A172 (cell line): ENCODE measurements at regions not wholly inside any gene's neighbourhood (a gene's known extent, or its start where the extent isn't known, plus 50 kb on each side); places are given as distances from the start of the nearest gene placed in this dataset.
"Not testable (repeated sequence)": the region's sequence is repeated elsewhere in the genome, so short reads cannot be mapped to it uniquely, and the experiment has no call there.

ENCODE experiments used
- DNase-seq: peaks from one replicate; pipeline ENCODE4 v3.0.0-alpha.2; 2015; ENCODE audit warnings: low spot score

DNA sequence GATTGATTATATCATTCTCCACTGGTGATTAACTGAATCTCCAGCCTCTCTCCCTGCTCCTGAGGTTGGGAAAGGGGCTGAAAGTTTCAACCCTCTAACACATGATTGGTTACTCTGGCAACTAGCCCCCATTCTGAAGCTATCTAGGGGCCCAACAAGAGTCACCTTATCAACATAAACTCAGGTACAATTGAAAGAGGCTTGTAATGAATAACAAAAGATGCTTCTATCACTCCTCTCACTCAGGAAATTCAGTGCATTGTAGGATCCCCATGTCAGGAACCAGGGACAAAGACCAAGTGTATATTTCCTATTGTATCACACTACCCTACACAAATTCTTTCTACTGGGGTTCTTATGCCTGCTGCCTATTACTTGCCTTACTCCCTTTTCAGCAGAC lies 123.9 kb upstream of the SLC13A1 start:
- no peak for DNase-seq

DNA sequence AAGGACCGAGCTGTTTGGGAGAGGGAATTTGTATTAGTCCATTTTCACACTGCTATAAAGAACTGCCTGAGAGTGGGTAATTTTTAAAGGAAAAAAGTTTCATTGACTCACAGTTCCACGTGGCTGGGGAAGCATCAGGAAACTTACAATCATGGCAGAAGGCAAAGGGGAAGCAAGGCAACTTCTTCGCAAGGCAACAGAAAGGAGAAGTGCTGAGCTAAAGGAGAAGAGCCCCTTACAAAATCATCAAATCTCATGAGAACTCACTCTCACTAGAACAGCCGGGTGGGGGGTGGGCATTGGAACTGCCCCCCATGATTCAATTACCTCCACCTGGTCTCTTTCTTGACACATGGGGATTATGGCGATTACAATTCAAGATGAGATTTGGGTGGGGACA lies 121.8 kb upstream of the SLC13A1 start:
- not testable (repeated sequence) for DNase-seq

DNA sequence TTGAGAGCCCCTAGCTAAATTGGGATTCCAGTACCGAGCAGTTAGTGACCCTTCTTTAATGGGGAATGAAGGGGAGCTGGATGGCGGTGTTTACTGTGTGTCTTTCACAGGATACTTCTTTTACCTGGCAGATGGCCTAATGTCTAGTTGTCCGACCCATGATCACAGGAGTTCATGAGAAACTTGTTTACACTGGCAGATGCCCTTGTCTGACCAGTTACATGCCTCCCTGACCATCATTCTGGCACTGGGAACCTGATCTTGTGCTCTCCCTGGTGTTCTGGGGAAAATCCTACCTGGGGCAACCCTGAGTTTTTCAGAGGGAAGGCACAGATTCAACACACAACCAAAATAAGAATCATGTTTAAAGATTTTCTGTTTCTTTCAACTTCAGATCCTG lies 120.1 kb upstream of the SLC13A1 start:
- no peak for DNase-seq

DNA sequence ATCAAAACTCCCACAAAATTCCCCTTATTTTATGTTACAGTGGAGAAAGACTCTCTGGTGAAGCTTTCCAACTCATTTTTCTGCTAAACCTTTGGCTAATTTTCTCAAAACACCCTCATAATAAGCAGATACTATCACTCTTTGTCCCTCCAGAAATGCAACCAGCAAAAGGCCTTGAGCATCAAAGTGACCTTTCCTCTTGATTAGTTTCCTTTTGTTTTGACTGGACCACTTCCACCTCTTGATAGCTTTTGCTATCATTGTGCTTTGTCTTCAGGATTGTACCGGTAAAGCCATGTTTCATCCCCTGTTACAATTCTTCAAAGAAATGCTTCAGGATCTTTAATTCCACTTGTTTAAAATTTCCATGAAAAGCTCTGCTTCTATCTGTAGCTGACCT lies 115.1 kb upstream of the SLC13A1 start:
- DNase-seq, result no peak

DNA sequence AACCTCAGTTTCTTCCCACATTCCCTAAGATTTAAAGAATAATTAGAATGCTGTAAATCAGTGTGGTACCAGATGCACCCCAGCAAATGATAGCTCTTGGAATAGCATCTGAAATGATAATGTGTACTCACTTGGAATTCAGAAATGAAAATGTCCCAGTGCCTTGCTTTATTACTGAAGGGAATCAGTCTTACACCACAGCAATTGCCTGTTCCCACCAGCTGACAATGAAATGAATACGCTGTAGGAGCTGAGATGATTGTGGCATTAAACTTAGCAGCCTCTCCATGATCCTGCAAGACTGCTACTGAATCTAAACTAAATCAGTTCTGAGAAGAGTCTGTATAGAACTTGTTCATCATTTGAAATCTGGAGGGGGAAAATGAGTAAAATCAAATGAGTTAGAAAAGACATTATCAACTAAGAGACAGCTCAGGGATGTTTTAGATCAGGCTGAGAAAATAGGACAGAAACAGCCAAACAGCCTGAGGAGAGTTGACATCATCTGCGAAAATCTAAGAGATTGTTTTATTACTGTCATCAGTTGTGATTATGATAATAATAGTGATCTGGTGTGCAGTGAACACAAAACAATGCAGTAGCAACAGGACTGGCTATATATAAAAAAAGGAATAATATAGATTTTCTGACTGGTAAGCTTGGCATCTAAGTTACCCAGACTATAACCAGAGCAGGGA lies 108.6 kb upstream of the SLC13A1 start:
- DNase-seq, result no peak

DNA sequence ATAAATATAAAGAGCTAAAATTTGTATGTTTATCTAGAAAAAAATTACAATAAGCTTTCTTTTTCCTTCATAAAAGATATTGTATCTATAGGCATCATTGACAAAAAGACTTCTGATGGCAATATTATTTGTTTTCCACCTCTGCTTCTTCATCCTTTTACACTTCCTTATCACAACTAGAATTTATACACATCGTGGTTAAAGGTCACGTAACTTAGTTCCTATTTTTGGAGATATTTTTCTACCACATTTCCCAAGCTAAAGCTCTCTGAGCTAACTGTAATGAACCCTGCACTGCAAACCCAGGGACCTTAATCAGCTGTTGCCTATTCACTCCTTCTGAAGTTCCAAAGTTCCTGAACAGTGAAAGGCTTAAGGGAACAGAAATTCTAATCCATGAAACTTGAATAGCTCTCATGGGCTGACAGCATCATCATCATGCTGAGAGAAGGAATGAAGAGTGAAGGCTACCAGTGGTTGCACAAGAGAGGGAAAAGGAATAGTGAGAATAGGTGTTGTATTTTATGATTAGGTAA lies 106.1 kb upstream of the SLC13A1 start:
- DNase-seq, result no peak

DNA sequence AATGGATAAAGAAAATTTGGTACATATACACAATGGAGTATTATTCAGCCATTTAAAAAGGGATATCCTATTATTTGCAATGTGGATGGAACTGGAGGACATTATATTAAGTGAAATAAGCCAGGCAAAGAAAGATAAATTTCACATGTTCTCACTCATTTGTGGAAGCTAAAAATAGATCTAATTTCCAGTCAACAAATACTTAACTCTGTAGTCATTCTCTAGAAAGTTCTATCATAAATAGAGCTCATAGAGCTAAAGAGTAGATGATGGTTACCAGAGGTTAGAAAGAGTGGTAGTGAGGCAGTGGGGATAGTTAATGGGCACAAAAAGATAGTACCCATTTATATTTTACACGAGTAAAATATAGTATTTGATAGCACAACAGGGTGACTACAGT lies 104.2 kb upstream of the SLC13A1 start:
- no peak for DNase-seq

DNA sequence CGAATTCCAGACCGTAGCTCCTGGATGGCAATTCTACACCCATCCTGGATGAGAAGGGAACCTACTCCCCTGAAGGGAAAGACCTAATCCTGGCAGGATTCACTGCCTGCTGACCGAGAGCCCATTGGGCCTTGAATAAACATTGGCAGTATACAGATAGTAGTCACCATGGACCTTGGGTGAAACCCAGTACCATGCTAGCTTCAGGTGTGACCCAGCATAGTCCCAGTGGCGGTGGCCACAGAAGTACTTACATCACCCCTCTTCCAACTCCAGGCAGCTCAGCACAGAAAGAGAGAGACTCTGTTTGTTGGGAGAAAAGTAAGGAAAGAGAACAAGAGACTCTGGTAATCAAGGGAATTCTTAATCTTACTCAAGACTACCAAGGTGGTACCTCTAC lies 97.2 kb upstream of the SLC13A1 start:
- no peak for DNase-seq

DNA sequence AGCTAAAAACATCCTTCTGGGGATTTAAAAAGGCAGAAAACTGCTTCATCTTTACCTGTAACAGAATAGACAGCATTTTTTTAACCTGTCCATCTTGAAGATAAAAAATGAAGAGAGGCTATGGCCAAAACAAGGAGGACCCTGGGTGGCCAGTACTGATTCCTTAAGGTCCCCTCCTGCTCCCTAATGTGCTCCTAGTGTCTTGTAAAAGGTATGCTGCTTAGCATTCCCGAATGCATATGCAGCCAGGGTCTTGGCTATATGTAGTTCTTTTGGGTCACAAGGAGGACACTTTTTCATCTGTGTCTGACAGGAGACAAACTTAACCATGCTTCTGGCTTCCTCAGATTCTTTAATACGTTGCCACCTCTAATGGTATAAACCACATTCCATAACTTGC lies 93.9 kb upstream of the SLC13A1 start:
- DNase-seq, result no peak

DNA sequence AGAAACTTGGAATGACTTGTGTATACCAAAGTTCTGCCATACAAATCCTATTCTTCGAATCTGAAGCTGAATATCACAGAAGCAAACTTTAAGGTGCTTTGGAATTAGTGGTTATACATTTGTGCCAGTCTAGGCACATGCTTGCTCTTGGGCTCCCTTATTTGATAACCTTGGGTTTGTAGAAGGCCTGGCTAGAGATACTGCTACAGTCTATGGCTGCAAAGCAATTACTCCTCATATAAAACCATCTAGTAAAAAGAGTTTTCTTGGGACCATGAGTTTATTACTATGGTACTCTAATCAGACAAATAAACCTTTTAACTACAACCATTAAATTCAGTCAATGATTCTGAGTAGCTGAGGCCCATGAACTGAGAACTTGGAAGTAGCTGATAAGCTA lies 92.5 kb upstream of the SLC13A1 start:
- DNase-seq, result no peak

DNA sequence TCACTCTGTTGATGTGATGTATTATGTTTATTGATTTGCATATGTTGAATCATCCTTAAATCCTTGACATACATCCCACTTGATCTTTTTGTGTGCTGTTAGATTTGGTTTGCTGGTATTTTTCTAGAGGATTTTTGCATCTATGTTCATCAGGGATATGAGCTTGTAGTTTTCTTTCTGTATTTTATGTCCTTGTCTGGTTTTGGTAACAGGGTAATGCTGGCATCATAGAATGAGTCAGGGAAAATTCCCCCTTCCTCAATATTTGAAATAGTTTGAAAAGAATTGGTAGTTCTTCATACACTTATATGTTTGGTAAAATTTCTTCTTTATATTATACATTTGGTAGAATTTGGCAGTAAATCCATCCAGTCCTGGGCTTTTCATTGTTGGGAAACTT lies 89.4 kb upstream of the SLC13A1 start:
- no peak for DNase-seq

DNA sequence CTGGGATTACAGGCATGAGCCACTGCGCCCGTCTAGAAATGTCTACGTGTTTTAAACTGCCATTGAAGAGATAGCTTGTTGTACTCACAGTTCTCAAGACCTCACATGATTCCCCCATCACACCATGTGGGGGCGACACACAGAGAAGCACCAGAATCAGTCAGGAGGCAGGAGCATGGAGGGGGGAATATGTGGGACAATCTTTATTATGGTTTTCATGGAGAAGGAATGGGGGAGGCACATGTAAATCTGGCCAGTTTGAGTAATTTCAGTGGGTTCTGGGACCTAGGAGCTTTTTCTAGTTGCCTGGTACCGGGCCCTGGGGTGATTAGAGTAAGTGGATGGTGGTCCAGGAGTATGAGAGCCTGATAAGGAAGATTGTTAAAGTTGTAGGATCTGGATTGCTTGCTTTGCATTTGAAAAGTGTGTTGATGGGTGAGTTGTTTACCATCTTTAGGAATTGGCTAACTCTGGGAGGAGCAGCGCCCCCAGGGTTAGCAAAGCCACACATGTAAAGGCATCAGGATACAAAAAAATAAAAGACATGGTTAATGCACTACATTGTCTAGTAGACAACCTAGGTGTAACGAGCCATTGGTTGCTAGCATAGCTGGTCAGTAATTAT lies 85.4 kb upstream of the SLC13A1 start:
- no peak for DNase-seq

DNA sequence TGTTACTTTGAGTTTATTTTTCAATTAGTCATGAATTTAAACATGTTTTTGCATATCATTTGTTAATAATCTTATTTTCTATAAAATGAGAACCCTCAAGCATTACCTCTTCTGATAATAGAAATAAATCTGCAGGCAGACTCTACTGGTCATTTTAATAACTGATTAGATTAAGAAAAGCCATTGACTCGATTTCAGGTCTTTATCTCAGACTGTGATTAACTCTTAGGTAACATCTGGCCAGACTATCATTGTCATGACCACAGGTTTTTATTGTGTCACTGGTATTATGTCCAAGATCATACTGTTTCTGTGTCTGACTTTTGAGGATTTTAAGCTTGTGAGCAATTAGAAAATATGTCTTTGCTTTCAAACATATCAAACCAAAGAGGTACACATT lies 83.6 kb upstream of the SLC13A1 start:
- DNase-seq, result no peak

DNA sequence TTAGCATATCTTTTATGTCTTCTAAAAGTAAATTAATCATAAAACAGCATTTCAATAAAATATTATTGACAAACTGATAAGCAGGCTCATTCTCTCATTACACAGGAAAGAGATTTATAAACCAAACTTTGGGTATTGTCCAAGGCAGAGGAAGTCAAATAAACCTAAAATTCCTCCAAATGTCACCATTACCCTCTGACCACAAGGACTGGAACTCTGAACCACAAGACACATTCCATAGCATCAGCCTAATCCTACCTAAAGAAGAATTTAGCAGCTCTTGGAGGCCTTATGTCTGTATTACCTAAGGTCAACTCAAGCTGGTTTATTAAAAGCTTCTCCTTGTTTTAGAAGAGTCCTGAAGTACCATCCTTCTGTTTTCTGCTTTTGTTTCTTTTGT lies 82.4 kb upstream of the SLC13A1 start:
- peak; percentile 42 for DNase-seq

DNA sequence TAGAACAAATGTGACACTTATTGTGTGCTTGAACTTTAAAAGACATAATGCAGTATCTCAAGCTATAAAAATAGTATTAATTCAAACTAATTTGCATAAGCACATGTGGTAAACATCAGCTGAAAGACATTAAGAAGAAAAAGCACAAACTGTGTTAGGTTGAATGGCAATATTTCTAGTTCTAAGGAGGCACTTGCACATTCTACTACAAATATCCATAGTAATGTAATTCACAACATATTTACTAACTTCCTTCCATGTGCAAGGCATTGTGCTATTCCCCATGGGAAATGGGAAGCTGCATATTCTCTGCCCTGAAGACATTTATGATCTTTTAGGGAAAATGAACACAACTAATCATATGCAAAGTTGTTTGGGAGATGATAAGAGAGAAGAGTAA lies 80.2 kb upstream of the SLC13A1 start:
- no peak for DNase-seq

DNA sequence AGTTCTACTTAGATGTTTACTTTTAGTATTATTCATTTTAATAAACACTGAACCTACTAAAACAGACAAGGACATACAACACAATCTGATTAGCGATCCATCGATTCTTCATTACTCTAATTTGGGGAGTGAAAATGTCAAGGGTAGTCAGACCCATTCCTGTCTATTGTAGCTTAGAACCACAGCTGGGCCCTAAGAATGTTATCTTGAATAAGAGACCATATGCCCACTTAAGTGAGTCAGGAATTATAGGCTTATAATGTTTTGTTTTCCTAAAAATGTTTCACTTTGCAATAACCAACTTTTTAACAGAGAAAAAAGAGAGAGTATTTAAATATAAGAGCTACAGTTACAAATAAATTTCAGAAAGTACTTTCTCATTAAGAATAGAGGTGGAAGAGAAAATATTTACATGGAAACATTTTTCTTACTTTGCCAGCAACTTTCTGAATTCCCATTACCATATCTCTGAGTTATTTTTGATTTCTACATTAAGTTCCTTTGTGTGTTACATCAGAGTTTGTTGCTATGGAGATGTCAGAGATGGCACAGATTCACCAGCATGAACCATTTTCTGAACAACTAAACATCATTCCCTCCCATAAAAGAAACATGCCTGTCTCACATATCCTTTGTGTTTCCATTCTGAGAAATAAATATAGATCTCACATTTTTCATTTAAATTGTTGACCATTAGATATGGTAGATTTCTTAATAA lies 75.4 kb upstream of the SLC13A1 start:
- no peak for DNase-seq

DNA sequence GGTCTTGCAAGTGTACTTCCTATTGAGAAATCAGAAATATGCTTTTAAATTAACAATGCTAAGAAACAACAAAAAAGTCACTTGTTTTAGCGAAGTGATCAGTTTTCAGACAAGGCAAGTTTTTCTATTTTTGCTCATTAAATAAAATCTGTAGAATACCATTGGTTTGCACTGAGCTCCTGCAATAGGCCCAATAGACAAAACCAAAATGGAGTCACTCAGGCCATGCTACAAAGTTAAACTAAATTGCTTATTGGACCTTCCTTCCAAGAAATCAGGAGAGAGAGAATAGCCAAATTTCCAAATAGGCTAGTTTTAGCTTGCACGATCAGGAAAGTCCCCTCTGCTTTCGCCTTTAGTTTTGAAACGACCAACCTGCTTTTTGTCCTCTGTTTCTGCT lies 73.4 kb upstream of the SLC13A1 start:
- DNase-seq, result no peak

DNA sequence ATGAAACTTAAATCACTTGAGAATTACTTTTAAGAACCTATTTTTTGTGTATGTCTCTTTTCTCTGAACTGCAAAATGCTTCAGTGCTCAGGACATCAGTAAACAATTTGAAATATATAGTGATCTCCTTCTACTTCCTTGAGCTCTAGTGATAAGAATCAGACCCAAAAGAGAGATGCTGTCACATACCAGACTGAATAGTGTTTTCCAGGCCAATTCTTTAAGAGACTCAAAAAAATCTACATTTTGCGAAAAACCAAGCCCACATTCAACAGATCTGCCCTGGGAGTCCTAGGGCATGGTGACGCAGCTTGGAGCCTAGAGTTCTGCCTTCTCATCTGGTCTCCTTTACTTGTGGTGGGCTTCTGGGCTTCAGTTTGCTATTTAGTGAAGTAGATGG lies 72.1 kb upstream of the SLC13A1 start:
- DNase-seq, result no peak

DNA sequence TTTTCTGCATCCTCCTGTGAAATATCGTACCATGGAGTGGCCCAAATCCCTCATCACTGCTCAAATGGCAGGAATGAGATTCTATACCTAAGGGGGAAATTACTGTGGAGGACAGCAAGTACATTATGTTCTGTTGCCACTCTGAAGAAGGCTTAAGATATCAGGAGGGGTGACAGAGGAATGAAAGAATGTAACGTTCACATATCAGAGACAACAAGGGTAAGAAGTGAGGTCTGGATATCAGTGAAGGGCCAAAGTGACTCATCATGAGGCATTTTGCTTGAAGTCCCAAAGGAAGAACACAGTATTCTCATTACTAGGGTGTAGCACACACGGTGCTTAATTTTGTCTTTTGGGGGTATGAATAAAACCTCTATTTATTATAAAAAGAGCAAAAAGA lies 71.5 kb upstream of the SLC13A1 start:
- peak; percentile 72 for DNase-seq

DNA sequence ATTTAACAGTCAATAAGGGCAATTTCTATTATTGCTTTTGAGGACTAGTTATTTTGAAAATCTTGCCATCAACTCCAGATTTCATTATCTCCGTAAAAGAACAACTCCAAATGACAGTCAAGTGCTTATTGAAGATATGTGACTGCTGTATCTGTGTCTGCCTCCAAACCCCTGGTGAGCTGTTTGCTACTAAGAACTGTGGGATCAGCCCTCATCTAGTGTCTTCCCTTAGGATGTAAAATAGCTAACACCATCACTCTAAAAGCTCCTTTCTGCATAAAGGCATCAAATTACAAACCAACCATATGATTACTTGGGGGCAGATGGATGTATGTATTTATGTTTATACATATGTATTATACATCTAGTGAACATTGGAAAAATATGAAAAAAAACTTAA lies 70.8 kb upstream of the SLC13A1 start:
- DNase-seq, result no peak

DNA sequence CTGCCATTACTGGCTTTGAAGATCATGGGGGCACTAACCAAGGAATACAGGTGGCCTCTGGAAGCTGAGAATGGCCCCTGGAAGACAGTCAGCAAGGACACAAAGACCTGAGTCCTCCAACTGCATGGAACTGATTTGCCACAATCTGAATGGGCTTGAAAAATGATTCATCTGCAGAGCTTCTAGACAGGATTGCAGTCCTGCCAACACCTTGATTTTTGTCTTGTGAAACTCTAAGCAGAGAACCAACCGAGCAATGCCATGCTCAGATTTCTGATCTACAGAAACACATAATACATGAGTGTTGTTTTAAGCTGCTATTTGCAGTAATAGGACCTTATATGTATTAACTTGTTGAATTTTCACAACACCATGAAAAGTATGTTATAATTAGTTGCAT lies 66.1 kb upstream of the SLC13A1 start:
- no peak for DNase-seq

DNA sequence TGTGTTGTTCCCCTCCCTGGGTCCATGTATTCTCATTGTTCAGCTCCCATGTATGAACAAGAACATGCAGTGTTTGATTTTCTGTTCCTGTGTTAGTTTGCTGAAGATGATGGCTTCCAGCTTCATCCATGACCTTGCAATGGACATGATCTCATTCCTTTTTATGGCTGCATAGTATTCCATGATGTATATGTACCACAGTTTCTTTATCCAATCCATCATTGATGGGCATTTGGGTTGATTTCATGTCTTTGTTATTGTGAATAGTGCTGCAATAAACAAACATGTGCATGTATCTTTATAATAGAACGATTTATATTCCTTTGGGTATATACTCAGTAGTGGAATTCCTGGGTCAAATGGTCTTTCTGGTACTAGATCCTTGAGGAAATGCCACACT lies 65.1 kb upstream of the SLC13A1 start:
- not testable (repeated sequence) for DNase-seq

DNA sequence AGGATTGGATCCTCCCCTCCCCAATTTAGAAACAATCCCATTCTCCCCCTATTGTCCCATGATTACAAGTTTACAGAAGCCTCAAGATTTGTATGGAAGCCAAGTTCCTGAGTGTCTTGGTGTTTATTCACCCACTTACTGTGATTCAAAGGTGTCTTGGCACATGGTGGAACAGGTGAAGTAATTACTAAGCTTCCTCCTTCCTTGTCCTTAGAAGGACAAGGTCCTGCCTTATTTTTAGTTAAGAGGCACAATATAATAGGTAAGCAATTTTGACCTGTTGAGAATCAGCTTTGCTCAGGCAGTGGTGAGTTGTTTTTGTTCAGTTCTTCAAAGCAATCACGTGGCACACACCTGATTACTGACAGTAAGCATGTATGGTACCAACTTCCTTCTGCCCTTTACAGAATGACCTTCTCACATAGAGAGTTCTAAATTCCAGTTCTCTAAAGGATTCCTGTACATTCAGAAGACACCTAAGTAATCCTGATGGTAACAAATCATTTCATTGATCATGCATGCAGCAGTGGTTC lies 60.7 kb upstream of the SLC13A1 start:
- DNase-seq, result no peak
